Tibial nerve (tissue), 4 donors: ENCODE measurements at regions not wholly inside any gene's neighbourhood (a gene's known extent, or its start where the extent isn't known, plus 50 kb on each side); places are given as distances from the start of the nearest gene placed in this dataset.

Experiments
- DNase-seq, 2 donors: peaks; one replicate each; pipeline ENCODE4 v3.0.0-alpha.2; 2019; ENCODE audit warnings: low spot score in 2 of 2
- H3K27ac ChIP-seq, 4 donors: fragments of 200-600 bp; sonication (generic) in 3 of 4; one replicate each; pipeline ENCODE4 v1.5.1; 2017 to 2019; ENCODE audit warnings: mild to moderate bottlenecking in 1 of 4
- H3K27me3 ChIP-seq, 2 donors: fragments of 200-600 bp; sonication (generic) in 1 of 2; one replicate each; pipeline versions ENCODE4 v1.5.1 to v1.6.0; 2017 to 2019
- H3K36me3 ChIP-seq, 3 donors: fragments of 200-600 bp; sonication (generic); one replicate each; pipeline ENCODE4 v1.5.1; 2018 to 2019
- H3K4me1 ChIP-seq, 4 donors: fragments of 200-600 bp; sonication (generic) in 3 of 4; one replicate each; pipeline ENCODE4 v1.5.1; 2017 to 2019
- H3K4me3 ChIP-seq, 4 donors: fragments of 200-600 bp; sonication (generic) in 3 of 4; one replicate each; pipeline ENCODE4 v1.5.1; 2017 to 2019; ENCODE audit warnings: mild to moderate bottlenecking in 1 of 4, moderate library complexity in 1 of 4
- H3K9me3 ChIP-seq, 4 donors: fragments of 200-600 bp; sonication (generic) in 3 of 4; one replicate each; pipeline ENCODE4 v1.5.1; 2017 to 2019
- EP300 ChIP-seq, 2 donors: sonication (generic); formaldehyde crosslinking; IDR thresholded peaks; one replicate each; pipeline ENCODE4 v1.6.1; 2017; ENCODE audit warnings: antibody characterized with exemption in 2 of 2, mild to moderate bottlenecking in 1 of 2
- POLR2A ChIP-seq, 2 donors: fragments of 450-650 bp; IDR thresholded peaks; one replicate each; pipeline ENCODE4 v1.6.1; 2017; ENCODE audit warnings: antibody characterized with exemption in 2 of 2, mild to moderate bottlenecking in 2 of 2, moderate library complexity in 2 of 2
- WGBS, 2 donors: methylation state at CpG; one replicate each; pipeline ENCODE4 v1.1.5; 2018; 5-methylcytosine and 5-hydroxymethylcytosine counted together
- TF ChIP-seq, protein P1 (sequence below), 5 experiments: fragments of 200-600 bp in 3 of 5; fragments of 450-650 bp in 2 of 5; sonication (generic) in 3 of 5; IDR thresholded peaks; one replicate each; pipeline ENCODE4 v1.5.1; 2016 to 2019; ENCODE audit warnings: antibody characterized with exemption in 5 of 5, mild to moderate bottlenecking in 3 of 5, moderate library complexity in 2 of 5

DNA sequence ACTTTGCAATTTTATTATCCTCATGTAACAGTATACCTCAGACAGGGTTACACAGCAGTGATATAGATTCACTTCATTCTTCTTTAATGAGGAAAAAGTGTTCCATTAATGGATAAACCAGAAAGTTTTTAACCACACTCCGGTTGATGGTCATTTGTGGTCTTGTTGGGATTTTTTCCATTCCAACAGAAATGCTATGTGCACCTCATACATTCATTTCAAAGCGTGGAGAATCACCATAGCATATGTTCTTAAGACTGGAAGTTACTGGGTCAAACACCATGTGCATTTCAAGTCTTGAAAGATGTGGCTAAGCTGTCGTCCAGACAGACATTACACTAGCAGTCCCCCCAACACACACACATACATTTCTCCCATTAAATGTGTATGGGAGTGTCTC lies 245.8 kb upstream of the CDH5 start:
- no peaks in the 10 kb centered on the region for H3K36me3 ChIP-seq
- no peak for DNase-seq
- no peak overlapping the region for H3K4me3 ChIP-seq
- no peaks in the 10 kb centered on the region for H3K27me3 ChIP-seq
- no peaks in the 10 kb centered on the region for H3K4me1 ChIP-seq
- 76 to 83% methylated on average over 3 of the region's 3 CpGs for WGBS, 2 donors
- TF ChIP-seq POLR2A (IDR thresholded peaks at IDR 0.05) (no peak), EP300 (IDR thresholded peaks at IDR 0.05) (no peak)
- TF ChIP-seq, protein P1, sequence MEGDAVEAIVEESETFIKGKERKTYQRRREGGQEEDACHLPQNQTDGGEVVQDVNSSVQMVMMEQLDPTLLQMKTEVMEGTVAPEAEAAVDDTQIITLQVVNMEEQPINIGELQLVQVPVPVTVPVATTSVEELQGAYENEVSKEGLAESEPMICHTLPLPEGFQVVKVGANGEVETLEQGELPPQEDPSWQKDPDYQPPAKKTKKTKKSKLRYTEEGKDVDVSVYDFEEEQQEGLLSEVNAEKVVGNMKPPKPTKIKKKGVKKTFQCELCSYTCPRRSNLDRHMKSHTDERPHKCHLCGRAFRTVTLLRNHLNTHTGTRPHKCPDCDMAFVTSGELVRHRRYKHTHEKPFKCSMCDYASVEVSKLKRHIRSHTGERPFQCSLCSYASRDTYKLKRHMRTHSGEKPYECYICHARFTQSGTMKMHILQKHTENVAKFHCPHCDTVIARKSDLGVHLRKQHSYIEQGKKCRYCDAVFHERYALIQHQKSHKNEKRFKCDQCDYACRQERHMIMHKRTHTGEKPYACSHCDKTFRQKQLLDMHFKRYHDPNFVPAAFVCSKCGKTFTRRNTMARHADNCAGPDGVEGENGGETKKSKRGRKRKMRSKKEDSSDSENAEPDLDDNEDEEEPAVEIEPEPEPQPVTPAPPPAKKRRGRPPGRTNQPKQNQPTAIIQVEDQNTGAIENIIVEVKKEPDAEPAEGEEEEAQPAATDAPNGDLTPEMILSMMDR (IDR thresholded peaks at IDR 0.05) = no peak
- no peak overlapping the region for H3K27ac ChIP-seq
- H3K9me3 ChIP-seq = no peaks in the 10 kb centered on the region

DNA sequence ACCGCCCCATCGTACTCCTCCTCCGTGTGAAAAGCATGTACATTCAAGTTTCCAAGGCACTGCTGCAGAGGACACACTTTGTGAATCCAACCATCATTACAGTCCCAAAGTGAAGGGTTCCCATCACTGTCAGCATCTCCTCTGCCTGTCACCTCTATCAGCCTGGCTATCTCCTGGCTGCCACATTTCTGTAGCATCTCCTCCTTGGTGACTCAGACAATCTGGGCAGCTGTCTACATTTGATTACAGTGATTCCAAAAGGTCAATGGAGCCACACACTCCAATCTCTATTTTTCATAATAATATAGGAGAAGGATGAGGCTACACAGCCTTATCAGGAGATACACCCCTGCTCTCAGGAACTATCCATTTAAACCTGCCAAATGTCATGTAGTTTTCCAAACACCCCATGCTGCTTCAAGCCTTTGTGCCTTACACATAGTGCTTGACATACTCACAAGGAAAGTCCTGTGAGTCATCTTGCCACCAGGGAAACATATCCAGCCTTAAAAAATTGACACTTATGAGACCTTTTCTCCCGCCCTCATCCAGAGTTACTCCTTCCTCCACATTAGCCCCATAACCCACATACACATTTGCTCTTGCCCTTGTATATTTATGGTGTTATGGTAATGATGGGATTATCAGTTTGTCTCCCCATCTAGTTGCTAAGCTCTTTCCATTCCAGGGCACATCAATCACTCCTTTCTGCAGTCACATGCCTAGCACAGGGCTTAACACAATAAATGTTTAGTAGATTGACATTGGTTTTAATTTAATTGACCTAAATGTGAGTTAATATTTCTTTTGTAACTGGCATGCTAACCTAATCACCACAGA lies 250.1 kb upstream of the CDH5 start:
- Histone ChIP-seq H3K36me3 (no peaks in the 10 kb centered on the region), H3K27me3 (no peaks in the 10 kb centered on the region), H3K4me1 (no peaks in the 10 kb centered on the region), H3K27ac (no peak overlapping the region), H3K9me3 (peaks cover 0 to 3% (median 0%) of the 10 kb centered on the region in 4 donors), H3K4me3 (no peak overlapping the region)
- 79 to 94% methylated on average over 4 of the region's 4 CpGs for WGBS, 2 donors
- TF ChIP-seq, protein P1 (IDR thresholded peaks at IDR 0.05) = no peak
- TF ChIP-seq EP300 (IDR thresholded peaks at IDR 0.05) = no peak
- TF ChIP-seq POLR2A (IDR thresholded peaks at IDR 0.05) = no peak
- no peak for DNase-seq

DNA sequence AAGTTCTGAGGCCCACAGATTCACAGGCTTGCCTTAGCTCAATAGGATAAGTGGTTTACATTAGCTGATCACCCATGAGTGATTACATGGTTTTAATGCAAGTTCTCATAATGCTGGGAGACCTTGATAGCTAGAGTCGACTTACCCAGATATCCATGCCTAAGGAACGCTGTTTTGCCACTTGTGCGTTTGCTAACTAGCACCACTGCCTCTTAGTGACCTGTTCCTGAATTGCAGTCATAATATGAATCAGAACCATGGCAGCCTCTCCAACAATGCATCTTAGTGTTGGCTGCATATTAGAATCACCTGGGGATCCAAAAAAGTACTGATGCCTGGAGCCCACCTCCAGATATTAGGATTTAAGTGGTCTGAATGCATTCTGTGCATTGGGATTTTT lies 251.1 kb upstream of the CDH5 start:
- Histone ChIP-seq H3K9me3 (peaks cover 0 to 3% (median 0%) of the 10 kb centered on the region in 4 donors), H3K27me3 (no peaks in the 10 kb centered on the region), H3K4me1 (no peaks in the 10 kb centered on the region), H3K4me3 (no peak overlapping the region), H3K36me3 (no peaks in the 10 kb centered on the region), H3K27ac (no peak overlapping the region)
- DNase-seq = no peak
- WGBS, 2 donors = 79 to 89% methylated on average over 3 of the region's 3 CpGs
- TF ChIP-seq, protein P1 (IDR thresholded peaks at IDR 0.05) = no peak
- TF ChIP-seq EP300 (IDR thresholded peaks at IDR 0.05) (no peak), POLR2A (IDR thresholded peaks at IDR 0.05) (no peak)

DNA sequence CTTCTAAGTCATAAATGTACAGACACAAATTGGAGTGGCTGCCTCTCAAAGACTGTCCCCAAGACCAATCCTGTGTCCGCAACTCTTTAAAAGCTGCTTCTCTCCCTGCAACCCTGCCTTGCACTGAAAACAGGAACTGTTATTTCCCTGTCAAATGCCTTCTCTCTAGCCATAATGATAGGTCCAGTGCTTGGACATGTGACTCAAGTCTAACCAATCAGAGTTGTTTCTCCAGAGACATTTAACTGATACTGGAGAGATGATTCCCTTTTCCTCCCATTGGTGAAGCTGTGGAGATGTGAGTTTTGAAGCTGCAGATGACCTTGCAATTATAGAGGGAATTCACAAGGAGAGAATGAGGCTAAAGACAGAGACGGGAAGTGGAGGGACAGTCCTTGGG lies 253.3 kb upstream of the CDH5 start:
- no peak for TF ChIP-seq POLR2A (IDR thresholded peaks at IDR 0.05)

DNA sequence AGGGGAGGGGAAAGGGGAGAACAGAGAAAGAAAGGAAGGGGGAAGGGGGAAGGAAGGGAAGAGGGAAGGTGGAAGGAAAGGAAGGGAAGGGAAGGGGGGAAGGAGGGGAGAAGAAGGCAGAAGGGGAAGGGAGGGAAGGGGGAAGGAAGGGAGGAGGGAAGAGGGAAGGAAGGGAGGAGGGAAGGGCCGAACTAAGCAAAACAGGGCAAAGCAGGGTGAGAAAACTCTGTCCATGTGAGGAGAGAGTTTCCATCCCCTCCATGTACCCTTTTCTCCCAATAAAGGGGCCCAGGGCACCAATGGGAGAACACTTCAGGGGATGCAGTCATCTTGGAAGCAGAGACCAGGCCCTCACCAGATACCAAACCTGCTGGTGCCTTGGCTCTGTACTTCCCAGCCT lies 256.8 kb upstream of the CDH5 start:
- H3K4me3 ChIP-seq = no peak overlapping the region
- H3K9me3 ChIP-seq = no peaks in the 10 kb centered on the region
- H3K27ac ChIP-seq = no peak overlapping the region
- H3K4me1 ChIP-seq = peaks cover 0 to 6% (median 0%) of the 10 kb centered on the region in 4 donors
- H3K27me3 ChIP-seq = no peaks in the 10 kb centered on the region
- TF ChIP-seq POLR2A (IDR thresholded peaks at IDR 0.05) (no peak), EP300 (IDR thresholded peaks at IDR 0.05) (no peak)
- TF ChIP-seq, protein P1 (IDR thresholded peaks at IDR 0.05) = no peak
- DNase-seq = no peak
- H3K36me3 ChIP-seq = no peaks in the 10 kb centered on the region
- 82 to 89% methylated on average over 1 of the region's 1 CpG for WGBS, 2 donors

More for the DNA sequence above, 253.3 kb upstream of the CDH5 start:
- Histone ChIP-seq H3K4me1 (no peaks in the 10 kb centered on the region), H3K27ac (no peak overlapping the region), H3K4me3 (no peak overlapping the region), H3K9me3 (peaks cover 0 to 3% (median 0%) of the 10 kb centered on the region in 4 donors), H3K36me3 (no peaks in the 10 kb centered on the region), H3K27me3 (no peaks in the 10 kb centered on the region)
- 93 to 96% methylated on average over 2 of the region's 2 CpGs for WGBS, 2 donors
- no peak for DNase-seq
